ENCODE measurements at regions not wholly inside any gene's neighbourhood (a gene's known extent, or its start where the extent isn't known, plus 50 kb on each side); places are given as distances from the start of the nearest gene placed in this dataset.

DNA sequence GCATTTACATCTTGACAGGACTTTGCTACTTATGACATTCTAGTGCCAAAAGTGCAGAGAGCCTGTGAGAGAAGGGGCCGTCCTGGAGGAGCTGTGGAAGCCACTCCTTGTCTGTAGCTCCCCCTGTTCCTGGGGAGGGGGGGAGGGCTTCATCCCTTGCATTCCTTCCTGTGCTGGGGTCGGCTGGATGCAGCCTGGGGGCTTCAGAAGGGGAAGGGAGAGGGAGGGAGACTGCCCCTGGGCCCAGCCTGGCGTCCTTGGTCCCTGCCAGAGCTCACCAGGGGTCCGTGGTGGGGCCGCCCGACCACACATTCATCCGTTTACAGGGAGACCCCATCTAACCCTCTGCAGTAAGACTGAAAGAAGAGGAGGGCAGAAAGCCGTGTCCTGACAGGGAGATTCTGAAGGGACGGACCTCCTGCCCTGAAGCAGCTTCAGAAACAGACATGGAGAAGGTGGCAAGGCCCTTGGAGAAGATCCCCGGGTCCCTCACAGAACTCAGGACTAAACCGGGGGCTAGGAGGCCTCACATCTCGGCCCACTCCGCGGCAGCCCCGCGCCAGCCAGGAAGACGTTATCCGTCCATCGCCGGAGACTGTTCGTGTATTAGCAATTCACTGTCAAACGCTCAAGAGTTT is 258.3 kb upstream of the SALL3 start:
- Histone ChIP-seq H3K27me3 (replicated peaks; ENCODE audit: insufficient read depth) (no peaks in the 10 kb centered on the region), H3K27ac (no peak overlapping the region), H3K4me3 (no peak overlapping the region), H3K36me3 (no peaks in the 10 kb centered on the region), H3K9me3 (no peaks in the 10 kb centered on the region), H3K4me1 (ENCODE audit: control insufficient read depth in 1 of 2, low read depth in 2 of 2) (no peaks in the 10 kb centered on the region)
- ATAC-seq (ENCODE audit: insufficient number of reproducible peaks, low FRiP score, low read depth) (no peak), DNase-seq (ENCODE audit: low spot score) (no peak)
- TF ChIP-seq, protein P1, sequence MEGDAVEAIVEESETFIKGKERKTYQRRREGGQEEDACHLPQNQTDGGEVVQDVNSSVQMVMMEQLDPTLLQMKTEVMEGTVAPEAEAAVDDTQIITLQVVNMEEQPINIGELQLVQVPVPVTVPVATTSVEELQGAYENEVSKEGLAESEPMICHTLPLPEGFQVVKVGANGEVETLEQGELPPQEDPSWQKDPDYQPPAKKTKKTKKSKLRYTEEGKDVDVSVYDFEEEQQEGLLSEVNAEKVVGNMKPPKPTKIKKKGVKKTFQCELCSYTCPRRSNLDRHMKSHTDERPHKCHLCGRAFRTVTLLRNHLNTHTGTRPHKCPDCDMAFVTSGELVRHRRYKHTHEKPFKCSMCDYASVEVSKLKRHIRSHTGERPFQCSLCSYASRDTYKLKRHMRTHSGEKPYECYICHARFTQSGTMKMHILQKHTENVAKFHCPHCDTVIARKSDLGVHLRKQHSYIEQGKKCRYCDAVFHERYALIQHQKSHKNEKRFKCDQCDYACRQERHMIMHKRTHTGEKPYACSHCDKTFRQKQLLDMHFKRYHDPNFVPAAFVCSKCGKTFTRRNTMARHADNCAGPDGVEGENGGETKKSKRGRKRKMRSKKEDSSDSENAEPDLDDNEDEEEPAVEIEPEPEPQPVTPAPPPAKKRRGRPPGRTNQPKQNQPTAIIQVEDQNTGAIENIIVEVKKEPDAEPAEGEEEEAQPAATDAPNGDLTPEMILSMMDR (IDR thresholded peaks at IDR 0.05) = no peak

DNA sequence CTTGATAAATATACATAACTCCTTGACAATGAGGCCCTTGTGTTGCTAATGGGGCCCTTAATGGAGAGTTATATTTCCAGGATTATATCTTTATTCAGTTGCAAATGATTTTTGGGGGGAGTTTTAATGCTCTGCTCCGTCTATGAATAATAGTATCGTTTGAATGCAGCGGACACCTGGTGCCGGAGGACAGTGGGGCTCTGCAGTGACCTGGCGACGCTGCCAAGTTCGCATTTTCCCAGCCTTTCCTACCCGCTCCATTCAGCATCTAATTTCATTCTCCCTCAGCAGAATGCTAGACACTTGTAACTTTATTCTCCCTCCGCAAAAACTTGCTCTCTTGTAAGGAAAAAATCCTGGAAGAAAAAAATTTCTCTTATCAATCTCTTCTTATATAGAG is 257.6 kb upstream of the SALL3 start:
- Histone ChIP-seq H3K27me3 (replicated peaks; ENCODE audit: insufficient read depth) (no peaks in the 10 kb centered on the region), H3K27ac (no peak overlapping the region), H3K4me3 (no peak overlapping the region), H3K9me3 (no peaks in the 10 kb centered on the region), H3K36me3 (no peaks in the 10 kb centered on the region), H3K4me1 (ENCODE audit: control insufficient read depth in 1 of 2, low read depth in 2 of 2) (no peaks in the 10 kb centered on the region)
- TF ChIP-seq, protein P1 (IDR thresholded peaks at IDR 0.05) = no peak
- DNase-seq (ENCODE audit: low spot score) = no peak
- ATAC-seq (ENCODE audit: insufficient number of reproducible peaks, low FRiP score, low read depth) = no peak

DNA sequence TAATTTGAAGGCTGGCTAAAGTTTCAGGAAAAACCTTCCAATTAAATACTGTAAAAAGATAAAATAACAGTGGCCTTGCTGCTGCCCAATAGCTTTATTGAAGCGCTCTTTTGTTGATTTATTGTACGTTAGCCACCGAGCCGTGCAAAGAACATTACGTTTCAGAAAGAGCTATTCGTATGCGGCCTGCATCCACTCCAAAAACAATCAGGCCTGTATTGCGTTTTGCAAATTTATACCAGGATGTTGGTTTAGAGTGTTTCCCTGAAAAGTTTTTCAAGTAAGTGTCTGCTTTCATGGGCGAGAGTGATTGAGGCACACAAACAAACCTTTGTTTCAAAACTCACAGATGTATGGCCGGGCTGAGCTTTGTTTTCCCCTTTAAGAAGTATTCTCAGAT is 257.2 kb upstream of the SALL3 start:
- TF ChIP-seq, protein P1 (IDR thresholded peaks at IDR 0.05) = no peak
- no peaks in the 10 kb centered on the region for H3K27me3 ChIP-seq (replicated peaks; ENCODE audit: insufficient read depth)
- no peaks in the 10 kb centered on the region for H3K4me1 ChIP-seq (ENCODE audit: control insufficient read depth in 1 of 2, low read depth in 2 of 2)
- no peak overlapping the region for H3K4me3 ChIP-seq
- H3K27ac ChIP-seq = no peak overlapping the region
- DNase-seq (ENCODE audit: low spot score) (no peak), ATAC-seq (ENCODE audit: insufficient number of reproducible peaks, low FRiP score, low read depth) (no peak)
- H3K9me3 ChIP-seq = no peaks in the 10 kb centered on the region
- no peaks in the 10 kb centered on the region for H3K36me3 ChIP-seq

DNA sequence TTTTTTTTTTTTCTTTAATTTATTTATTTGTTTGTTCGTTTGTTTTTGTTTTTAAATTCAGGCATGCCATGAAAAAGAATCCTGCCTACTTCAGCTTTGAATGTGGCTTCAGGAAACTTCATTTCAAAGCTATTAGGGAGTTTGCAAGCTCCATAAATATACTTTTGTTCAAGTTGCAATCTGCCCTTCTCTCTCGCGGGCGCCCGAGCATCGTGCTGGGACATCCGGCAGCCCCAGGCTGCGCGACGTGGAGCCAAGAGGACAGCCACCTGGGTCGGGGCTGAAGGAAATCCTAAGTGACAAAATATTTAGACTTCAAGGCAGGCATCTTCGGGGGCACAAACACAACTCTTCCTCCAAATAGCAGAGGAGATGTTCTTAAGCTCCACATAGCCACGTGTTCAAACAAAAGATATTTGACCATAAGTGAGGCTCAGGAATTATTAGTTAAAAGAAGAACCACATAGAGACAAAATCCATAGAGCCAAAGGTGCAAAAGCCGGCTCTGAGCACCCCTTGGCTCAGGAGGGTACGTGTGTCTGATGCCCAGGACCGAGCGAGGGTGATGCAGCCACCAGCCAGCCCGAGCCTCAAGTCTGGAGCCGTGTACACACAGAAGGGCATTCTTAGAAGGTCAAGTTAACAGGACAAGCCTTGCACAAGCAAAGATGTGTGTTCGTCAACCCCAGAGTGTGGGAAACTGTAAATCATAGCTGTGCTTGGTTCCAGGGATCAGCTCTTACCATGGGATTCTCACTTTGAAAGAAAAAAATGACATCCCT is 256.5 kb upstream of the SALL3 start:
- Histone ChIP-seq H3K27ac (no peak overlapping the region), H3K9me3 (no peaks in the 10 kb centered on the region), H3K4me3 (no peak overlapping the region), H3K36me3 (no peaks in the 10 kb centered on the region), H3K27me3 (replicated peaks; ENCODE audit: insufficient read depth) (no peaks in the 10 kb centered on the region), H3K4me1 (ENCODE audit: control insufficient read depth in 1 of 2, low read depth in 2 of 2) (no peaks in the 10 kb centered on the region)
- TF ChIP-seq, protein P1 (IDR thresholded peaks at IDR 0.05) = no peak
- DNase-seq (ENCODE audit: low spot score) = no peak
- no peak for ATAC-seq (ENCODE audit: insufficient number of reproducible peaks, low FRiP score, low read depth)

DNA sequence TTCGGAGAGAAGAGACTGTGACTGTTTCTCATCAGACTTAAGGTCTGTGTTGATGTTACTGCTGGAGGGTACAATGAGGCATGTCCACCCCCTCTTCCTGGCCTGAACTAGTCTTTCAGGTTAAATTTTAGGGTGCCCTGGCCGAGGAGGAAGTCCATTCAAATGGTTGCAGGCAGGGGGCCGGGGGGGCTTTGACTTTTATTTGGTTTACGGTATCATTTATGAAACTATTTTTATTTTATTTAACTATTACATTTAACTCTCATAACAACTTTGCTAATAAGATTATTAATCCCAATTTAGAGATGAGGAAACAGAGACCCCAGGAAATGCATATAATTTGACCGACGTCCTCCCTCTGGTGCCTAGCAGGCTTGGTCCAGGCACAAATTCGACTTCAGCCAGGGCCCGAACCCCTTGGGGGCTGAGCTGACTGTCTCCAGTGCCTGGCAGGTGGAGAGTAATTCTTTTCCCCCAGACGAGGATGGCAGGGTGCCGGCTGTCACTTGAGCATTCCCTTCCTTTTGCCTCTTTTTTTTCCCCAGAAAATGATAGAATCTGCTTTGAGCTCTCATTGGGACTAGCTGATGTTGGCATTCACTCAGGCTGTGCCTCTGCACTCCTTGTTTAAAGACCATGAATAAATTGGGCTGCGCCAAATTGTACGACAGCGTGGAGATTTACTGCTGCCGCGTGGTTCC is 255.3 kb upstream of the SALL3 start:
- no peak for ATAC-seq (ENCODE audit: insufficient number of reproducible peaks, low FRiP score, low read depth)
- TF ChIP-seq, protein P1 (IDR thresholded peaks at IDR 0.05) = no peak

More for the DNA sequence above, 255.3 kb upstream of the SALL3 start:
- no peak overlapping the region for H3K4me3 ChIP-seq
- DNase-seq (ENCODE audit: low spot score) = no peak
- no peaks in the 10 kb centered on the region for H3K9me3 ChIP-seq
- no peak overlapping the region for H3K27ac ChIP-seq
- H3K27me3 ChIP-seq (replicated peaks; ENCODE audit: insufficient read depth) = no peaks in the 10 kb centered on the region
- no peaks in the 10 kb centered on the region for H3K4me1 ChIP-seq (ENCODE audit: control insufficient read depth in 1 of 2, low read depth in 2 of 2)
- no peaks in the 10 kb centered on the region for H3K36me3 ChIP-seq
